CD14-positive monocyte (primary cell): ENCODE measurements at regions not wholly inside any gene's neighbourhood (a gene's known extent, or its start where the extent isn't known, plus 50 kb on each side); places are given as distances from the start of the nearest gene placed in this dataset.

Experiments
- DNase-seq, 3 donors: peaks; one replicate each; pipeline ENCODE4 v3.0.0-alpha.2; 2011 to 2022
- H2AFZ ChIP-seq: 2 replicates; pipeline ENCODE4 v1.6.0; 2012; ENCODE audit warnings: mild to moderate bottlenecking, low read depth, low read length, inconsistent platforms; ENCODE audit not compliant: insufficient read depth, poor library complexity, severe bottlenecking
- H3K27ac ChIP-seq, 2 donors: 1 replicate in 1 of 2; 2 replicates in 1 of 2; pipeline ENCODE4 v1.5.1; 2012 to 2013; ENCODE audit warnings: low read length in 2 of 2, control low read depth in 1 of 2, inconsistent platforms in 1 of 2, low read depth in 1 of 2, mild to moderate bottlenecking in 1 of 2
- H3K27me3 ChIP-seq, 2 donors: one replicate each; pipeline versions ENCODE4 v1.6.0 to v1.6.1; 2011 to 2013; ENCODE audit warnings: low read length in 2 of 2; ENCODE audit not compliant: control insufficient read depth in 2 of 2, insufficient read depth in 2 of 2
- H3K36me3 ChIP-seq, 2 donors: replicated peaks in 1 of 2; 1 replicate in 1 of 2; 2 replicates in 1 of 2; pipeline versions ENCODE4 v1.5.1 to v1.6.1; 2012 to 2013; ENCODE audit warnings: low read length in 2 of 2, control low read depth in 1 of 2, inconsistent platforms in 1 of 2, mild to moderate bottlenecking in 1 of 2; ENCODE audit not compliant: insufficient read depth in 2 of 2, control insufficient read depth in 1 of 2
- H3K4me1 ChIP-seq, 2 donors: 1 replicate in 1 of 2; 2 replicates in 1 of 2; pipeline versions ENCODE4 v1.5.1 to v1.6.1; 2012 to 2013; ENCODE audit warnings: low read length in 2 of 2, control low read depth in 1 of 2, inconsistent platforms in 1 of 2, mild to moderate bottlenecking in 1 of 2, moderate library complexity in 1 of 2; ENCODE audit not compliant: insufficient read depth in 2 of 2, control insufficient read depth in 1 of 2
- H3K4me2 ChIP-seq: replicated peaks from 2 replicates; pipeline ENCODE3; 2012; ENCODE audit warnings: low read length, moderate library complexity, mild to moderate bottlenecking; ENCODE audit not compliant: poor library complexity, severe bottlenecking; ENCODE audit errors: extremely low read depth
- H3K4me3 ChIP-seq, 3 experiments: fragments of 200-600 bp in 1 of 3; sonication (generic) in 1 of 3; replicated peaks in 1 of 3; 1 replicate in 2 of 3; 2 replicates in 1 of 3; pipeline ENCODE4 v1.5.1; 2011 to 2013; ENCODE audit warnings: low read length in 3 of 3, mild to moderate bottlenecking in 3 of 3, control low read depth in 2 of 3, low read depth in 2 of 3, inconsistent platforms in 1 of 3, moderate library complexity in 1 of 3
- H3K79me2 ChIP-seq: 2 replicates; pipeline ENCODE4 v1.6.0; 2012; ENCODE audit warnings: mild to moderate bottlenecking, control low read depth, inconsistent platforms, low read length, moderate library complexity; ENCODE audit not compliant: insufficient read depth
- H3K9ac ChIP-seq: 2 replicates; pipeline ENCODE4 v1.6.0; 2017; ENCODE audit warnings: low read length, mild to moderate bottlenecking; ENCODE audit not compliant: insufficient read depth, poor library complexity, severe bottlenecking
- H3K9me3 ChIP-seq, 2 donors: replicated peaks in 1 of 2; 1 replicate in 1 of 2; 2 replicates in 1 of 2; pipeline versions ENCODE4 v1.5.1 to v1.6.1; 2012 to 2013; ENCODE audit warnings: low read length in 2 of 2, control low read depth in 1 of 2; ENCODE audit not compliant: control insufficient read depth in 1 of 2, insufficient read depth in 1 of 2
- H4K20me1 ChIP-seq: 2 replicates; pipeline ENCODE4 v1.6.0; 2012; ENCODE audit warnings: mild to moderate bottlenecking, low read length, control low read depth, moderate library complexity; ENCODE audit not compliant: insufficient read depth
- H3K27ac Mint-ChIP-seq, 7 donors: one replicate each; pipeline ENCODE4 v1.8.0; 2020; ENCODE audit warnings: mild to moderate bottlenecking in 7 of 7, mixed read lengths in 7 of 7, moderate library complexity in 6 of 7, inconsistent platforms in 2 of 7
- H3K27me3 Mint-ChIP-seq, 3 donors: one replicate each; pipeline ENCODE4 v1.8.0; 2021 to 2022; ENCODE audit warnings: low read depth in 3 of 3, mild to moderate bottlenecking in 3 of 3, mixed read lengths in 3 of 3, moderate library complexity in 3 of 3, inconsistent platforms in 1 of 3
- H3K36me3 Mint-ChIP-seq, 2 donors: one replicate each; pipeline ENCODE4 v1.8.0; 2020; ENCODE audit warnings: mixed read lengths in 2 of 2, inconsistent platforms in 1 of 2, mild to moderate bottlenecking in 1 of 2
- H3K4me1 Mint-ChIP-seq: one replicate; pipeline ENCODE4 v1.8.0; 2020; ENCODE audit warnings: mild to moderate bottlenecking, mixed read lengths
- H3K4me3 Mint-ChIP-seq, 2 donors: one replicate each; pipeline ENCODE4 v1.8.0; 2020; ENCODE audit warnings: mild to moderate bottlenecking in 2 of 2, mixed read lengths in 2 of 2, moderate library complexity in 1 of 2
- H3K9me3 Mint-ChIP-seq, 7 donors: one replicate each; pipeline ENCODE4 v1.8.0; 2020 to 2022; ENCODE audit warnings: mixed read lengths in 7 of 7, mild to moderate bottlenecking in 6 of 7, moderate library complexity in 6 of 7, inconsistent platforms in 2 of 7
- CTCF ChIP-seq: fragments of 200-600 bp; IDR thresholded peaks from one replicate; pipeline ENCODE4 v1.8.0; 2022; ENCODE audit warnings: antibody characterized with exemption, mild to moderate bottlenecking
- WGBS: methylation state at CpG from one replicate; pipeline ENCODE4 v1.1.5; 2013; ENCODE audit warnings: missing lambda C conversion rate; ENCODE audit not compliant: insufficient coverage; 5-methylcytosine and 5-hydroxymethylcytosine counted together
- intact Hi-C, 2 donors: fragments of 100-400 bp; cut with micrococcal nuclease; formaldehyde crosslinking; loops; one replicate each; pipeline versions ENCODE4 v1.15.0 to v1.15.1; 2023

GRCh38 chr1:170874671-170875070 lies 60.7 kb upstream of the MROH9 start:
- Mint-ChIP-seq H3K27me3 (peaks cover 0 to 5% (median 3%) of the 10 kb centered on the region in 3 donors), H3K4me1 (peaks cover 8% of the 10 kb centered on the region), H3K36me3 (no peaks in the 10 kb centered on the region), H3K4me3 (no peak overlapping the region), H3K9me3 (peaks cover 0 to 6% (median 2%) of the 10 kb centered on the region in 7 donors), H3K27ac (no peak overlapping the region)
- H3K27me3 ChIP-seq: no peaks in the 10 kb centered on the region
- no peak overlapping the region for H3K4me2 ChIP-seq
- no peaks in the 10 kb centered on the region for H3K4me1 ChIP-seq
- no peak overlapping the region for H3K9ac ChIP-seq
- no peaks in the 10 kb centered on the region for H3K79me2 ChIP-seq
- no peak for TF ChIP-seq CTCF
- H3K4me3 ChIP-seq: no peak overlapping the region
- intact Hi-C loops: no loop called here
- H3K36me3 ChIP-seq: no peaks in the 10 kb centered on the region
- no peaks in the 10 kb centered on the region for H3K9me3 ChIP-seq
- no peak overlapping the region for H2AFZ ChIP-seq
- H3K27ac ChIP-seq: no peak overlapping the region
- WGBS: 91% methylated on average over 1 of the region's 1 CpG
- no peak for DNase-seq
- H4K20me1 ChIP-seq: no peaks in the 10 kb centered on the region

GRCh38 chr1:170881268-170882265 lies 53.8 kb upstream of the MROH9 start:
- no peak overlapping the region for H3K27ac Mint-ChIP-seq
- no peak for DNase-seq
- Histone ChIP-seq H4K20me1 (no peaks in the 10 kb centered on the region), H3K27me3 (no peaks in the 10 kb centered on the region), H3K9me3 (no peaks in the 10 kb centered on the region), H3K4me1 (no peaks in the 10 kb centered on the region), H3K79me2 (no peaks in the 10 kb centered on the region), H3K36me3 (no peaks in the 10 kb centered on the region), H3K9ac (no peak overlapping the region), H2AFZ (no peak overlapping the region), H3K27ac (no peak overlapping the region), H3K4me2 (no peak overlapping the region), H3K4me3 (no peak overlapping the region)
- H3K27me3 Mint-ChIP-seq: peaks cover 0 to 6% (median 3%) of the 10 kb centered on the region in 3 donors
- no peaks in the 10 kb centered on the region for H3K4me1 Mint-ChIP-seq
- intact Hi-C loops: no loop called here
- H3K4me3 Mint-ChIP-seq: no peak overlapping the region
- 40% methylated on average over 2 of the region's 5 CpGs for WGBS
- H3K9me3 Mint-ChIP-seq: peaks cover 0 to 3% (median 1%) of the 10 kb centered on the region in 7 donors
- TF ChIP-seq CTCF: no peak
- no peaks in the 10 kb centered on the region for H3K36me3 Mint-ChIP-seq
